ENCODE measurements at regions not wholly inside any gene's neighbourhood (a gene's known extent, or its start where the extent isn't known, plus 50 kb on each side); places are given as distances from the start of the nearest gene placed in this dataset.

GRCh38 chr5:148912146-148912545 lies 85.7 kb downstream of the ADRB2 start:
- H3K4me2 ChIP-seq (ENCODE audit: low read length) = no peak overlapping the region
- H2AFZ ChIP-seq (ENCODE audit: low read depth, low read length) = no peak overlapping the region

DNA sequence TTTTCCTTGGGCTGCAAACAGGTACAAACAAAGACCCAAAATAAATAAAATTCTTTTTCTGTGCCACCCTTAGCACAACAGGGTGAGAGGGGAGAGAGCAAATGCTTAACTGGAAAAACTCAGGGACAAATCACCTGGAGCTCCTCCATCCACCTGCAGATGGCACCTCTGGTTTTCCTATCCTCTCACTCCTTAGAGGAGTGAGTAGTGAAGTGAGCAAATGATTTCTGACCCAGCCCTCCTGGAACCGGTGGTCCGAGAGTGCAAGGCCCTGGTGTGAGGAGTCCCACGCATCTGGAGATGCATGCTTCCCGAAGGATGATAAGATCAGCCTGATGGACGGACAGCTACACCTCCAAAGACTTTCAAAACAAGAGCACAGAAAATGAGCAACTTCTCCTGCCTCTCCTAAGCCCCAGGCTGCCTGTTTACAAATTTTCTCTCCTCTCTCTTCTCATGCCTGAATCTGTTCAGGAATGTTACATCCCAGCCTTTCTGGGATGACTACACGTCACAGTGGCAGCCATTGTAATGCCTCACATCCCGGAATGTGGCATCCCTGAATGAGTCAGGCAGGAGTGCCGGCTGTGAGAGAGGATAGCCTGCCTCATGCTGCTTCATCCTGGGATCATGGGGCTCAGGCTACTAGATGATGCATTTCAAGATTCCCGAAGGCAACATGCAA lies 86.4 kb downstream of the ADRB2 start:
- Histone ChIP-seq H3K9ac (ENCODE audit: low read length) (no peak overlapping the region), H3K27me3 (ENCODE audit: insufficient read depth, low read depth, low read length) (no peaks in the 10 kb centered on the region), H3K36me3 (ENCODE audit: insufficient read depth, low read length) (no peaks in the 10 kb centered on the region), H3K27ac (ENCODE audit: low read length) (no peak overlapping the region), H3F3A (ENCODE audit: insufficient read depth, low read length, poor library complexity, severe bottlenecking) (no peaks in the 10 kb centered on the region), H3K4me2 (ENCODE audit: low read length) (no peak overlapping the region), H2AFZ (ENCODE audit: low read depth, low read length) (no peak overlapping the region), H3K9me3 (ENCODE audit: low read length) (no peaks in the 10 kb centered on the region), H3K9me2 (ENCODE audit: insufficient read depth, low read length) (no peaks in the 10 kb centered on the region), H4K20me1 (ENCODE audit: insufficient read depth) (no peaks in the 10 kb centered on the region), H3K79me2 (replicated peaks; ENCODE audit: insufficient read depth, low read length) (no peaks in the 10 kb centered on the region), H3K4me3 (ENCODE audit: low read length) (no peak overlapping the region)
- TF ChIP-seq CTCF (IDR thresholded peaks at IDR 0.05; ENCODE audit: poor library complexity, severe bottlenecking) (peak; percentile 33), REST (IDR thresholded peaks at IDR 0.05; ENCODE audit: borderline replicate concordance) (no peak), SMC3 (conservative IDR thresholded peaks at IDR 0.05; ENCODE audit: poor library complexity) (no peak), EZH2 (IDR thresholded peaks at IDR 0.05; ENCODE audit: borderline replicate concordance, insufficient read depth, low read length, poor library complexity, severe bottlenecking) (no peak)

More at GRCh38 chr5:148912146-148912545, 85.7 kb downstream of the ADRB2 start:
- Histone ChIP-seq H4K20me1 (ENCODE audit: insufficient read depth) (no peaks in the 10 kb centered on the region), H3F3A (ENCODE audit: insufficient read depth, low read length, poor library complexity, severe bottlenecking) (no peaks in the 10 kb centered on the region), H3K27me3 (ENCODE audit: insufficient read depth, low read depth, low read length) (no peaks in the 10 kb centered on the region), H3K27ac (ENCODE audit: low read length) (no peak overlapping the region), H3K9me2 (ENCODE audit: insufficient read depth, low read length) (no peaks in the 10 kb centered on the region), H3K4me3 (ENCODE audit: low read length) (no peak overlapping the region), H3K79me2 (replicated peaks; ENCODE audit: insufficient read depth, low read length) (no peaks in the 10 kb centered on the region), H3K9ac (ENCODE audit: low read length) (no peak overlapping the region), H3K36me3 (ENCODE audit: insufficient read depth, low read length) (no peaks in the 10 kb centered on the region), H3K9me3 (ENCODE audit: low read length) (no peaks in the 10 kb centered on the region)
- TF ChIP-seq REST (IDR thresholded peaks at IDR 0.05; ENCODE audit: borderline replicate concordance) = no peak
- TF ChIP-seq MXI1 (conservative IDR thresholded peaks at IDR 0.05; ENCODE audit: poor library complexity, severe bottlenecking) = no peak
- TF ChIP-seq EP300 (conservative IDR thresholded peaks at IDR 0.05; ENCODE audit: poor library complexity, severe bottlenecking) = no peak
- TF ChIP-seq RAD21 (conservative IDR thresholded peaks at IDR 0.05) = no peak
- TF ChIP-seq EZH2 (IDR thresholded peaks at IDR 0.05; ENCODE audit: borderline replicate concordance, insufficient read depth, low read length, poor library complexity, severe bottlenecking) = no peak
- no peak for TF ChIP-seq TAF1 (IDR thresholded peaks at IDR 0.05; ENCODE audit: low read depth)
- no peak for TF ChIP-seq POLR2AphosphoS5 (IDR thresholded peaks at IDR 0.05)
- TF ChIP-seq SMC3 (conservative IDR thresholded peaks at IDR 0.05; ENCODE audit: poor library complexity) = no peak
- TF ChIP-seq CTCF (IDR thresholded peaks at IDR 0.05; ENCODE audit: poor library complexity, severe bottlenecking) = no peak
